ENCODE measurements at regions not wholly inside any gene's neighbourhood (a gene's known extent, or its start where the extent isn't known, plus 50 kb on each side); places are given as distances from the start of the nearest gene placed in this dataset.

DNA sequence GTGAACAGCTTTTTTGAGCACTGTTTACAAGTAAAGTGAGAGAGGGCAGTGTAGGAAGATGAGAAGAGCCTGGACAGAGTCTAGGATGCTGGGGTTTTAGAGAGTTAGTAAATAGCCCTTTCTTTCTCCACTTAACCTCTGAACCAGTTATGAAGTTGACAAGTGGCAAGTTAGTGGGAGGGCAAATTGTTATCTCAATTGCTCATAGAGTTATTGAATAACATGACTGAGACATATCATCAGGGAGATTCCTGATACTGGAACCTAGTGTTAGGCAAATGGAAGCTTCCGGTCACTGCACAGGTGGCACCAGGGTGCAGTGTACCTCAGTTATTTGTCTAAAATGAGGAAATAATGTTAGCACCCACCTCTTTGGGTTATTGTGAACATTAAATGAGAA, 57.8 kb upstream of the PTPN5 start:
- TF ChIP-seq, protein P1, sequence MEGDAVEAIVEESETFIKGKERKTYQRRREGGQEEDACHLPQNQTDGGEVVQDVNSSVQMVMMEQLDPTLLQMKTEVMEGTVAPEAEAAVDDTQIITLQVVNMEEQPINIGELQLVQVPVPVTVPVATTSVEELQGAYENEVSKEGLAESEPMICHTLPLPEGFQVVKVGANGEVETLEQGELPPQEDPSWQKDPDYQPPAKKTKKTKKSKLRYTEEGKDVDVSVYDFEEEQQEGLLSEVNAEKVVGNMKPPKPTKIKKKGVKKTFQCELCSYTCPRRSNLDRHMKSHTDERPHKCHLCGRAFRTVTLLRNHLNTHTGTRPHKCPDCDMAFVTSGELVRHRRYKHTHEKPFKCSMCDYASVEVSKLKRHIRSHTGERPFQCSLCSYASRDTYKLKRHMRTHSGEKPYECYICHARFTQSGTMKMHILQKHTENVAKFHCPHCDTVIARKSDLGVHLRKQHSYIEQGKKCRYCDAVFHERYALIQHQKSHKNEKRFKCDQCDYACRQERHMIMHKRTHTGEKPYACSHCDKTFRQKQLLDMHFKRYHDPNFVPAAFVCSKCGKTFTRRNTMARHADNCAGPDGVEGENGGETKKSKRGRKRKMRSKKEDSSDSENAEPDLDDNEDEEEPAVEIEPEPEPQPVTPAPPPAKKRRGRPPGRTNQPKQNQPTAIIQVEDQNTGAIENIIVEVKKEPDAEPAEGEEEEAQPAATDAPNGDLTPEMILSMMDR (IDR thresholded peaks at IDR 0.05), result no peak
- TF ChIP-seq NFYB (CRISPR knock-in tag; conservative IDR thresholded peaks at IDR 0.05; ENCODE audit: low read depth) (no peak), NR2C2 (CRISPR knock-in tag; IDR thresholded peaks at IDR 0.05) (no peak), GABPB1 (CRISPR knock-in tag; IDR thresholded peaks at IDR 0.05) (no peak), JUN (CRISPR knock-in tag; IDR thresholded peaks at IDR 0.05) (no peak), SP1 (CRISPR knock-in tag; conservative IDR thresholded peaks at IDR 0.05) (no peak)
- TF ChIP-seq, protein P2, sequence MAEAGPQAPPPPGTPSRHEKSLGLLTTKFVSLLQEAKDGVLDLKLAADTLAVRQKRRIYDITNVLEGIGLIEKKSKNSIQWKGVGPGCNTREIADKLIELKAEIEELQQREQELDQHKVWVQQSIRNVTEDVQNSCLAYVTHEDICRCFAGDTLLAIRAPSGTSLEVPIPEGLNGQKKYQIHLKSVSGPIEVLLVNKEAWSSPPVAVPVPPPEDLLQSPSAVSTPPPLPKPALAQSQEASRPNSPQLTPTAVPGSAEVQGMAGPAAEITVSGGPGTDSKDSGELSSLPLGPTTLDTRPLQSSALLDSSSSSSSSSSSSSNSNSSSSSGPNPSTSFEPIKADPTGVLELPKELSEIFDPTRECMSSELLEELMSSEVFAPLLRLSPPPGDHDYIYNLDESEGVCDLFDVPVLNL (CRISPR knock-in tag; IDR thresholded peaks at IDR 0.05; ENCODE audit: borderline replicate concordance, low read depth), result no peak
- TF ChIP-seq, protein P3, sequence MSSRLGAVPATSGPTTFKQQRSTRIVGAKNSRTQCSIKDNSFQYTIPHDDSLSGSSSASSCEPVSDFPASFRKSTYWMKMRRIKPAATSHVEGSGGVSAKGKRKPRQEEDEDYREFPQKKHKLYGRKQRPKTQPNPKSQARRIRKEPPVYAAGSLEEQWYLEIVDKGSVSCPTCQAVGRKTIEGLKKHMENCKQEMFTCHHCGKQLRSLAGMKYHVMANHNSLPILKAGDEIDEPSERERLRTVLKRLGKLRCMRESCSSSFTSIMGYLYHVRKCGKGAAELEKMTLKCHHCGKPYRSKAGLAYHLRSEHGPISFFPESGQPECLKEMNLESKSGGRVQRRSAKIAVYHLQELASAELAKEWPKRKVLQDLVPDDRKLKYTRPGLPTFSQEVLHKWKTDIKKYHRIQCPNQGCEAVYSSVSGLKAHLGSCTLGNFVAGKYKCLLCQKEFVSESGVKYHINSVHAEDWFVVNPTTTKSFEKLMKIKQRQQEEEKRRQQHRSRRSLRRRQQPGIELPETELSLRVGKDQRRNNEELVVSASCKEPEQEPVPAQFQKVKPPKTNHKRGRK (CRISPR knock-in tag; IDR thresholded peaks at IDR 0.05; ENCODE audit: borderline replicate concordance), result no peak
- TF ChIP-seq, protein P4, sequence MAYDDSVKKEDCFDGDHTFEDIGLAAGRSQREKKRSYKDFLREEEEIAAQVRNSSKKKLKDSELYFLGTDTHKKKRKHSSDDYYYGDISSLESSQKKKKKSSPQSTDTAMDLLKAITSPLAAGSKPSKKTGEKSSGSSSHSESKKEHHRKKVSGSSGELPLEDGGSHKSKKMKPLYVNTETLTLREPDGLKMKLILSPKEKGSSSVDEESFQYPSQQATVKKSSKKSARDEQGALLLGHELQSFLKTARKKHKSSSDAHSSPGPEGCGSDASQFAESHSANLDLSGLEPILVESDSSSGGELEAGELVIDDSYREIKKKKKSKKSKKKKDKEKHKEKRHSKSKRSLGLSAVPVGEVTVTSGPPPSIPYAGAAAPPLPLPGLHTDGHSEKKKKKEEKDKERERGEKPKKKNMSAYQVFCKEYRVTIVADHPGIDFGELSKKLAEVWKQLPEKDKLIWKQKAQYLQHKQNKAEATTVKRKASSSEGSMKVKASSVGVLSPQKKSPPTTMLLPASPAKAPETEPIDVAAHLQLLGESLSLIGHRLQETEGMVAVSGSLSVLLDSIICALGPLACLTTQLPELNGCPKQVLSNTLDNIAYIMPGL (CRISPR knock-in tag; IDR thresholded peaks at IDR 0.05), result no peak
- TF ChIP-seq, protein P5, sequence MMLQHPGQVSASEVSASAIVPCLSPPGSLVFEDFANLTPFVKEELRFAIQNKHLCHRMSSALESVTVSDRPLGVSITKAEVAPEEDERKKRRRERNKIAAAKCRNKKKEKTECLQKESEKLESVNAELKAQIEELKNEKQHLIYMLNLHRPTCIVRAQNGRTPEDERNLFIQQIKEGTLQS (CRISPR knock-in tag; conservative IDR thresholded peaks at IDR 0.05), result no peak
- TF ChIP-seq, protein P6, sequence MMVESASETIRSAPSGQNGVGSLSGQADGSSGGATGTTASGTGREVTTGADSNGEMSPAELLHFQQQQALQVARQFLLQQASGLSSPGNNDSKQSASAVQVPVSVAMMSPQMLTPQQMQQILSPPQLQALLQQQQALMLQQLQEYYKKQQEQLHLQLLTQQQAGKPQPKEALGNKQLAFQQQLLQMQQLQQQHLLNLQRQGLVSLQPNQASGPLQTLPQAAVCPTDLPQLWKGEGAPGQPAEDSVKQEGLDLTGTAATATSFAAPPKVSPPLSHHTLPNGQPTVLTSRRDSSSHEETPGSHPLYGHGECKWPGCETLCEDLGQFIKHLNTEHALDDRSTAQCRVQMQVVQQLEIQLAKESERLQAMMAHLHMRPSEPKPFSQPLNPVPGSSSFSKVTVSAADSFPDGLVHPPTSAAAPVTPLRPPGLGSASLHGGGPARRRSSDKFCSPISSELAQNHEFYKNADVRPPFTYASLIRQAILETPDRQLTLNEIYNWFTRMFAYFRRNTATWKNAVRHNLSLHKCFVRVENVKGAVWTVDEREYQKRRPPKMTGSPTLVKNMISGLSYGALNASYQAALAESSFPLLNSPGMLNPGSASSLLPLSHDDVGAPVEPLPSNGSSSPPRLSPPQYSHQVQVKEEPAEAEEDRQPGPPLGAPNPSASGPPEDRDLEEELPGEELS (CRISPR knock-in tag; IDR thresholded peaks at IDR 0.05), result no peak

Measured in WTC11 (cell line).